Hypothalamus (tissue), 51 donors: ENCODE measurements at regions not wholly inside any gene's neighbourhood (a gene's known extent, or its start where the extent isn't known, plus 50 kb on each side); places are given as distances from the start of the nearest gene placed in this dataset.

Experiments used
- DNase-seq, 51 donors: peaks; one replicate each; lab custom pipeline; 2025; lab: John Stamatoyannopoulos, UW

DNA sequence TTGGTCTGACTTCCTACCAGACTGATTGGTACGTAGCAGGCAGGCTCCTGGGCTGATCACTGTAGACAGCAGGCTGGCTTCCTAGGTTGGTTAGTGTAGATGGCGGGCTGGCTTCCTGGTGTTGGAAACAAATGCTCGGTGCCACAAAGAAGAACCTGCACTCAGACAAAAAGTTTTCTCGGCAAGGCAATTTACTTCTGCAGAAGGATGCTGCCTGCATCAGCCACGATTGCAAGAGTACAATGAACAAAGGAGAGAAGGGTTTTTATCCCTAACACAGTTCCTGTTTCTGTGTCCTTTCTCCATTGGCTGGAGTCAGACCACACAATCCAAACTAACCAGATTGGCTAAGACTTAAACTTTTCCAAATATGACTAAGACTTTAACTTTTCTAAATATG is 123.6 kb upstream of the PPP2R2D start:
- DNase-seq = no peak

DNA sequence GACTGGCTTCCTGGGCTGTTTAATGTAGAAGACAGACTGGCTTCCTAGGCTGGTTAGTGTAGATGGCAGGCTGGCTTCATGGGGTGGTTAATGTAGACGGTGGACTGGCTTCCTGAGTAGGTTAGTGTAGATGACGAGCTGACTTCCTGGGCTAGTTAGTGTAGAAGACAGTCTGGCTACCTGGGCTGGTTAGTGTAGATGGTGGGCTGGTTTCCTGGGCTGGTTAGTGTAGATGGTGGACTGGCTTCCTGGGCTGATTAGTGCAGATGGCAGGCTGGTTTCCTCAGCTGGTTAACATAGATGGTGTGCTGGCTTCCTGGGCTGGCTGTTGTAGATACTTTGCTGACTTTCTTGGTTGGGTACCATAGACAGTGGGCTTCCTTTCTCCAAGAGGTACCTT is 122.9 kb upstream of the PPP2R2D start:
- DNase-seq = no peak

- DNase-seq = no peak
Measured at GRCh38 chr10:131778385-131778784, 122.4 kb upstream of the PPP2R2D start.

- DNase-seq = no peak
Measured at GRCh38 chr10:131778842-131779241, 122.0 kb upstream of the PPP2R2D start.

DNA sequence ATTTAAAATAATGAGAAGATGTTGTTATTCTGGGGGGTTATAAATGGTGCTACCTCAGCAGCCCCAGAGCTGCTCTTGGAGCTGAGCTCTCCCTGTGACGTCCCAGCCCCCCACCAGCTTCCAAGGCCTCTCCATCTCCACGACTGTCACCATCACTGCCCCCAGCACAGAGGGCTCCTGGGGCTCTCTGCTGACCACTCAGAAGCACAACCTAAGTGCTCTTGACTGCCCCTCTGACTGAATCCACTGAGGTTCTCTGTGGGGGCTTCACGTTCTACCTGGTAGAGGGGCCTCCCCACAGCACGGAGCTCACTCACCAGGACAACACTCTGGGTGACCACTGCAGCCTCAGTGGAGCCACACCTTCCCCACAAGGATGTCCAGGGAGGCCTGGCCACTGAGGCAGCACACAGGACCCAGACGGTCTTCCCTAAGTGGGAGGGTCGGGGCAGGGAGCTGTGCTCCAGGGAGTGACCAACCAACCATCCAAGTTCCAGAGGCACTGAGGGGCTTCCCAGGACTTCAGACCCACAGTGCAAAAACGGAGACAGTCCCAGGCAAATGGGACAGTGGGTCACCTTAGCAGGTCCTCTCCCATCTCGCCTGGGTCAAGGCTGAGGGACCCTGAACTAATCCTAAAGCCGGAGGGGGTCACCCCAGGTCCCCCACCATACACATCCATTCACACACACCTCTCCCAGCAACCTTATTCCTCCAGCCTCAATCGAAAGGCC is 121.0 kb upstream of the PPP2R2D start:
- no peak for DNase-seq

DNA sequence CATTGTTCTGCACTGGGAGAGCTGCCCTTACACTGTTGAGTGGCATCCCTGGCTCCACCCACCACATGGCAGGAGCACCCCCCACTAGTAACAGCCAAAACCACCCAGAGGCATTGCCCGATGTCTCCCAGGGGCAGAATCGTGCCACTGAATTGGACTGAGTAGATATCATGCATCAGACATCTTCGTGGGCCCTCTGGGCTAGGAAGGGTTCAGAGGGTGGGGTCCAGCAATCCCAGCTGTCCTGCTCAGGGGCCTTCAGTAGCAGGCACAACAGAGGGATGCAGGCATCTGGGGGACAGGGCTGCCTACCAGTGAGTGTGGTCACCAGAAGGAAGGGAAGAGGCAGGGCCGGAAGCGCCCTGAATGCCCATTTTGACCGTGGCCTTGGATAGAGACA is 119.7 kb upstream of the PPP2R2D start:
- DNase-seq = no peak

GRCh38 chr10:131781791-131782190 is 119.0 kb upstream of the PPP2R2D start:
- no peak for DNase-seq

GRCh38 chr10:131784363-131785120 is 116.3 kb upstream of the PPP2R2D start:
- no peak for DNase-seq

DNA sequence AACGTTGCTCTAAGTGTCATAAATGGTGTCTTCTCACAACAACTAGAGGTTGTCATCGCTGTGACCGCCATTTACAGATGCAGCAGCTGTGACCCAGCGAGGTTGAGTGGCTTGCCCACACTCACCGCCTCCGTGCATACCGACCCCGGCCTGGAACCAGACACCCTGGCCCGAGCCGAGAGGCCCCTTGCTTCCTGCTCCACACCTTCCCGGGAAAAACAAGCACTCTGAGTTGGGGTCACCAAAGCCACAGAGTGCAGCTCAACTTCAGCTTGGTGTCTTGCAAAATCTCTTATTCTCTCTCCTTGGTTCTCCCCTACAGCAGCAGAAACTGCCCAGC is 115.7 kb upstream of the PPP2R2D start:
- no peak for DNase-seq

- DNase-seq = peak in 19 of 51 donors; percentile 1 to 64 (median 18)
Measured at GRCh38 chr10:131786756-131787605, 113.8 kb upstream of the PPP2R2D start.

- DNase-seq = no peak
Measured at GRCh38 chr10:131787961-131788360, 112.8 kb upstream of the PPP2R2D start.

DNA sequence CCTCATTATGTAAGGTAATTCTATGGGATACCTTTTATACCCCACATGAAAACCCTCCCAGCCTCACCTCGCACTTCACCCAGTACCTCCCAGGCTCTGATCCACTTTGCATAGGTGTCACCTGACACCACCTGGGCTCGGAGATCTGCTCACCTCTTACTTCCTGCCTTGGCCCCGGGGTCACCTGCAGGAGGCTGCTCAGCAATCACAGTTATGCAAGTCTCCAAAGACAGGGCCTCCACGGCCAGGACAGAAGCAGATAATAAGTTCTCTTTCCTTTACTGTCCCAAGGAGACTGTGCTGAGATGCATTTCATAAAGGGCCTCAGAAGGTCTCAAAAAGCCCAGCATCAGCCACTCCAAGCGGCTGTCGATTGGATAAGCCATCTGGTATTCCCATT is 112.4 kb upstream of the PPP2R2D start:
- DNase-seq = no peak

- DNase-seq = no peak
Measured at GRCh38 chr10:131789516-131789915, 111.3 kb upstream of the PPP2R2D start.

GRCh38 chr10:131790021-131790420 is 110.8 kb upstream of the PPP2R2D start:
- no peak for DNase-seq

GRCh38 chr10:131792011-131792651 is 108.7 kb upstream of the PPP2R2D start:
- no peak for DNase-seq

DNA sequence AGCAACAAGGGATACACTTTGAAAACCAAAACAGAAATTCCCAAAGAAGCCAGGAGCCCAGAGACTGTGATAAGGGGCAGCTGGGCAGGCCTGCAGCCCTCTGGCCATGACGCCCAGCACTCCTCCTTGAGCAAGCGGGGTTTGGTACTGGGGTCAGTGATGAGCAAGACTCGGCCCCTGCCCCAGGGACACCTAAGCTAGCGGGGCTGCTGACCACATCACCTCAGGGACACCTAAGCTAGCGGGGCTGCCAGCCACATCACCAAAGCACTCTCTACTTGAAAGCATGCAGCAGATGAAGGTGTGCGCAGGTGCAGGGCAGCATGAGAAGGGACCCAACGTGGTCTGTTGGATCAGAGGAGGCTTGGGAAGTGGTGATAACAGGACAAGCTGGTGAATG is 108.0 kb upstream of the PPP2R2D start:
- no peak for DNase-seq

- no peak for DNase-seq
Measured at GRCh38 chr10:131795761-131796160, 105.0 kb upstream of the PPP2R2D start.

DNA sequence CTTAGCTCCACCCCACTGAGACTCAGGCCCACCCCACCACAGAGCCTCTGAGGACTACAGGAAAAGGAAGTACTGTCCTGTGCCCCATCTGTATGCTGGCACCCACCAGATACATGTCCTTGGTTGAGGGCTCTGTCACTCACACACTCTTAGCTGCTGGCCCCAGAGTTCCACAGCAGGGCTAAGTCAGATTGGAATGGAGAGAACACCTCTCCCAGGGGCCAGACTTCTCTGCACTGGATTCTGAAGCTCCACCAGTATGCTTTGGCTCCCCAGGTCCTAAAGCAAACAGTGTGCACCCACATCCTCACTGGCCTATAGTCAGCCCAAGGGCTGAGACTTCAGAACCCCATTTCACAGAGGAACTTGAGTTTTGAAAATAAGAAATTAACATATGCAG is 103.2 kb upstream of the PPP2R2D start:
- no peak for DNase-seq

GRCh38 chr10:131799429-131799828 is 101.4 kb upstream of the PPP2R2D start:
- no peak for DNase-seq

GRCh38 chr10:131802156-131802915 is 98.5 kb upstream of the PPP2R2D start:
- DNase-seq = no peak
